MCF 10A (cell line): ENCODE measurements at regions not wholly inside any gene's neighbourhood (a gene's known extent, or its start where the extent isn't known, plus 50 kb on each side); places are given as distances from the start of the nearest gene placed in this dataset.

Experiments used
- BruUV-seq: library from RNA; stranded (reverse); fragments of 400-500 nt; replicated peaks from 2 replicates; lab custom pipeline; 2021; lab: Mats Ljungman, UMichigan
- CTCF ChIA-PET: fragments of 300-600 bp; sonication (Branson Sonifier 250); formaldehyde crosslinking; extraction: SDS; loops from one replicate; lab custom pipeline; 2021; ENCODE audit warnings: antibody characterized with exemption, inconsistent platforms; lab: Yijun Ruan, JAX
- POLR2A ChIA-PET: fragments of 300-600, 350-650 bp; sonication (Branson Sonifier 250); formaldehyde crosslinking; extraction: SDS; loops from one replicate; lab custom pipeline; 2020; ENCODE audit warnings: antibody characterized with exemption, inconsistent platforms; lab: Yijun Ruan, JAX
- DNase-seq: peaks from one replicate; pipeline ENCODE4 v3.0.0-alpha.2; 2018; ENCODE audit not compliant: unreplicated experiment
- H3K27ac Mint-ChIP-seq: one replicate; pipeline ENCODE4 v1.8.0; 2022; ENCODE audit warnings: mild to moderate bottlenecking, low read depth, mixed read lengths; ENCODE audit not compliant: unreplicated experiment
- H3K27me3 Mint-ChIP-seq: one replicate; pipeline ENCODE4 v1.8.0; 2022; ENCODE audit warnings: mixed read lengths; ENCODE audit not compliant: insufficient read depth, unreplicated experiment
- H3K36me3 Mint-ChIP-seq: one replicate; pipeline ENCODE4 v1.8.0; 2022; ENCODE audit warnings: mild to moderate bottlenecking, moderate library complexity, mixed read lengths; ENCODE audit not compliant: insufficient read depth, unreplicated experiment
- H3K4me1 Mint-ChIP-seq: one replicate; pipeline ENCODE4 v1.8.0; 2022; ENCODE audit warnings: mixed read lengths; ENCODE audit not compliant: insufficient read depth, unreplicated experiment
- H3K4me3 Mint-ChIP-seq: one replicate; pipeline ENCODE4 v1.8.0; 2022; ENCODE audit warnings: mild to moderate bottlenecking, moderate library complexity, mixed read lengths; ENCODE audit not compliant: unreplicated experiment
- H3K9me3 Mint-ChIP-seq: one replicate; pipeline ENCODE4 v1.8.0; 2022; ENCODE audit warnings: mixed read lengths; ENCODE audit not compliant: unreplicated experiment
- CTCF ChIP-seq: fragments of 200-600 bp; IDR thresholded peaks from one replicate; pipeline ENCODE4 v1.8.0; 2022; ENCODE audit warnings: antibody characterized with exemption, mild to moderate bottlenecking; ENCODE audit not compliant: unreplicated experiment
- intact Hi-C: fragments of 100-400 bp; cut with micrococcal nuclease; formaldehyde crosslinking; loops from 2 replicates; pipeline ENCODE4 v1.14.1; 2022

- CTCF ChIA-PET: interaction anchor here (1.4 to 2.0 kb wide), 2 partner anchors 19 to 706 kb away, joined by 3 to 4 read pairs; no protein-coding TSS in a partner anchor
- intact Hi-C loops: loop anchor here (5.0 kb wide), 1 partner anchor 397 kb away; no protein-coding TSS in a partner anchor
- no peak overlapping the region for H3K27ac Mint-ChIP-seq
- no TSS peak for BruUV-seq
- no peak overlapping the region for H3K4me3 Mint-ChIP-seq
- no peak for TF ChIP-seq CTCF
- no peaks in the 10 kb centered on the region for H3K36me3 Mint-ChIP-seq
- POLR2A ChIA-PET: interaction anchor here (0.7 kb wide), 1 partner anchor 354 kb away, joined by 3 read pairs; no protein-coding TSS in a partner anchor
- DNase-seq: no peak
- no peaks in the 10 kb centered on the region for H3K9me3 Mint-ChIP-seq
- peaks cover 5% of the 10 kb centered on the region for H3K4me1 Mint-ChIP-seq
- peaks cover 27% of the 10 kb centered on the region for H3K27me3 Mint-ChIP-seq
Observed at GRCh38 chr3:135500034-135500433, 465.5 kb upstream of the PPP2R3A start.

- Mint-ChIP-seq H3K4me1 (peaks cover 5% of the 10 kb centered on the region), H3K9me3 (no peaks in the 10 kb centered on the region), H3K27ac (no peak overlapping the region), H3K27me3 (peaks cover 41% of the 10 kb centered on the region), H3K4me3 (no peak overlapping the region), H3K36me3 (no peaks in the 10 kb centered on the region)
- ChIA-PET CTCF (interaction anchor here (0.6 to 2.7 kb wide), 31 partner anchors 10 to 953 kb away, joined by 3 to 17 read pairs (median 4); partner anchors contain the start of gene EPHB1), POLR2A (no interaction called here)
- BruUV-seq: no TSS peak
- intact Hi-C loops: loop anchor here (1.0 to 5.0 kb wide), 2 partner anchors 394 to 902 kb away; no protein-coding TSS in a partner anchor
- DNase-seq: no peak
- TF ChIP-seq CTCF: no peak
Observed at GRCh38 chr3:135503065-135503759, 462.3 kb upstream of the PPP2R3A start.

- ChIA-PET CTCF (interaction anchor here (0.6 to 2.7 kb wide), 38 partner anchors 8 to 1140 kb away, joined by 3 to 17 read pairs (median 4); partner anchors contain the start of gene EPHB1), POLR2A (interaction anchor here (0.7 kb wide), 1 partner anchor 900 kb away, joined by 3 read pairs; no protein-coding TSS in a partner anchor)
- H3K4me1 Mint-ChIP-seq: peaks cover 5% of the 10 kb centered on the region
- intact Hi-C loops: loop anchor here (1.0 to 5.0 kb wide), 3 partner anchors 393 to 903 kb away; partner anchors contain the start of gene EPHB1
- TF ChIP-seq CTCF: peak; percentile 62
- DNase-seq: peak; percentile 69
- no peaks in the 10 kb centered on the region for H3K9me3 Mint-ChIP-seq
- no peak overlapping the region for H3K4me3 Mint-ChIP-seq
- no TSS peak for BruUV-seq
- no peaks in the 10 kb centered on the region for H3K36me3 Mint-ChIP-seq
- peaks cover 41% of the 10 kb centered on the region for H3K27me3 Mint-ChIP-seq
- H3K27ac Mint-ChIP-seq: no peak overlapping the region
Observed at GRCh38 chr3:135503760-135504686, 461.5 kb upstream of the PPP2R3A start.
